ENCODE measurements at regions not wholly inside any gene's neighbourhood (a gene's known extent, or its start where the extent isn't known, plus 50 kb on each side); places are given as distances from the start of the nearest gene placed in this dataset.

- Histone ChIP-seq H3K27me3 (ENCODE audit: insufficient read depth, low read depth) (no peaks in the 10 kb centered on the region), H3K79me2 (ENCODE audit: insufficient read depth, low read depth) (no peaks in the 10 kb centered on the region), H3K4me2 (no peak overlapping the region), H3K27ac (no peak overlapping the region), H4K20me1 (ENCODE audit: insufficient read depth) (no peaks in the 10 kb centered on the region), H3K4me3 (IDR thresholded peaks at IDR 0.05; ENCODE audit: insufficient read depth, low read depth, low read length) (no peak overlapping the region), H3K9ac (no peak overlapping the region), H2AFZ (ENCODE audit: low read depth) (no peak overlapping the region), H3K36me3 (ENCODE audit: insufficient read depth) (no peaks in the 10 kb centered on the region; the same call in 1 of the 2 replicates), H3K4me1 (ENCODE audit: low read depth, poor library complexity, severe bottlenecking) (no peaks in the 10 kb centered on the region)
- TF ChIP-seq CTCF (conservative IDR thresholded peaks at IDR 0.05; ENCODE audit: low read depth, low read length), result no peak
Measured at GRCh38 chr2:7601990-7602389, 684.8 kb downstream of the RNF144A start.

GRCh38 chr2:7604456-7604855 lies 687.2 kb downstream of the RNF144A start:
- Histone ChIP-seq H3K79me2 (ENCODE audit: insufficient read depth, low read depth) (no peaks in the 10 kb centered on the region), H3K4me1 (ENCODE audit: low read depth, poor library complexity, severe bottlenecking) (no peaks in the 10 kb centered on the region)
- no peak for TF ChIP-seq CTCF (conservative IDR thresholded peaks at IDR 0.05; ENCODE audit: low read depth, low read length)

GRCh38 chr2:7607441-7608173 lies 690.4 kb downstream of the RNF144A start:
- Histone ChIP-seq H2AFZ (ENCODE audit: low read depth) (no peak overlapping the region), H3K4me2 (no peak overlapping the region), H3K27ac (no peak overlapping the region), H4K20me1 (ENCODE audit: insufficient read depth) (no peaks in the 10 kb centered on the region), H3K79me2 (ENCODE audit: insufficient read depth, low read depth) (no peaks in the 10 kb centered on the region), H3K9ac (no peak overlapping the region), H3K36me3 (ENCODE audit: insufficient read depth) (no peaks in the 10 kb centered on the region; the same call in 1 of the 2 replicates), H3K27me3 (ENCODE audit: insufficient read depth, low read depth) (no peaks in the 10 kb centered on the region), H3K4me1 (ENCODE audit: low read depth, poor library complexity, severe bottlenecking) (no peaks in the 10 kb centered on the region), H3K4me3 (IDR thresholded peaks at IDR 0.05; ENCODE audit: insufficient read depth, low read depth, low read length) (no peak overlapping the region)
- TF ChIP-seq CTCF (conservative IDR thresholded peaks at IDR 0.05; ENCODE audit: low read depth, low read length), result no peak

More at GRCh38 chr2:7604456-7604855, 687.2 kb downstream of the RNF144A start:
- H3K27ac ChIP-seq, result no peak overlapping the region
- no peaks in the 10 kb centered on the region; the same call in 1 of the 2 replicates for H3K36me3 ChIP-seq (ENCODE audit: insufficient read depth)
- no peak overlapping the region for H3K4me2 ChIP-seq
- H3K27me3 ChIP-seq (ENCODE audit: insufficient read depth, low read depth), result no peaks in the 10 kb centered on the region
- H3K4me3 ChIP-seq (IDR thresholded peaks at IDR 0.05; ENCODE audit: insufficient read depth, low read depth, low read length), result no peak overlapping the region
- H3K9ac ChIP-seq, result no peak overlapping the region
- no peaks in the 10 kb centered on the region for H4K20me1 ChIP-seq (ENCODE audit: insufficient read depth)
- no peak overlapping the region for H2AFZ ChIP-seq (ENCODE audit: low read depth)

- H3K27ac ChIP-seq, result no peak overlapping the region
- no peak overlapping the region for H2AFZ ChIP-seq (ENCODE audit: low read depth)
- H3K4me2 ChIP-seq, result no peak overlapping the region
- TF ChIP-seq CTCF (conservative IDR thresholded peaks at IDR 0.05; ENCODE audit: low read depth, low read length), result no peak
- H3K9ac ChIP-seq, result no peak overlapping the region
- no peaks in the 10 kb centered on the region for H3K36me3 ChIP-seq (ENCODE audit: insufficient read depth)
- no peaks in the 10 kb centered on the region for H4K20me1 ChIP-seq (ENCODE audit: insufficient read depth)
- no peaks in the 10 kb centered on the region for H3K79me2 ChIP-seq (ENCODE audit: insufficient read depth, low read depth)
- H3K27me3 ChIP-seq (ENCODE audit: insufficient read depth, low read depth), result no peaks in the 10 kb centered on the region
- no peak overlapping the region for H3K4me3 ChIP-seq (IDR thresholded peaks at IDR 0.05; ENCODE audit: insufficient read depth, low read depth, low read length)
- H3K4me1 ChIP-seq (ENCODE audit: low read depth, poor library complexity, severe bottlenecking), result no peaks in the 10 kb centered on the region
Measured at GRCh38 chr2:7609556-7609955, 692.3 kb downstream of the RNF144A start.

Data from KMS-11 (cell line).